HG02973 (cell line): ENCODE measurements at regions not wholly inside any gene's neighbourhood (a gene's known extent, or its start where the extent isn't known, plus 50 kb on each side); places are given as distances from the start of the nearest gene placed in this dataset.
"Not testable (repeated sequence)": the region's sequence is repeated elsewhere in the genome, so short reads cannot be mapped to it uniquely, and the experiment has no call there.

Source experiments
- ATAC-seq: cut with Tn5 transposase; IDR thresholded peaks from one replicate; pipeline ENCODE4 v1.9.1; 2021; ENCODE audit warnings: moderate library complexity; ENCODE audit not compliant: unreplicated experiment

DNA sequence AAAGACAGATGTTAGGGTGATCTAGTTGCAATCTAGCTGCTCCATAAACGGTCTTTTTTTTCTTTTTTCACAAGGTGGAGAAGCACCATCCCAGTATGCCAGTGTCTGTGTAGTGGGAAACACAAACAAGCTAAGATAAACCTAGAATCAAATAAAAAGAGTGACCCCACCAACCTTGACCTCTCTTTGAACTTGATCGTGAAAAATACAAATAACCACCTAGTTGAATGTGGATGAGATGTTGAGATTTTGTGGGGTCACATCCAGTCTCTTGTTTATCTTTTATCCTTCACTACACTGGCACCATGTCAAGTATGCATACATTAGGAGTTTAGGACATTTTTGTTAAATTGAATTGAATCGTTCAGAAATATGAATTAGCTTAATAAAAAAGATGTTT, 194.6 kb upstream of the EYA4 start:
- ATAC-seq: no peak

- no peak for ATAC-seq
These were observed 194.0 kb upstream of the EYA4 start for GRCh38 chr6:133047065-133047665.

DNA sequence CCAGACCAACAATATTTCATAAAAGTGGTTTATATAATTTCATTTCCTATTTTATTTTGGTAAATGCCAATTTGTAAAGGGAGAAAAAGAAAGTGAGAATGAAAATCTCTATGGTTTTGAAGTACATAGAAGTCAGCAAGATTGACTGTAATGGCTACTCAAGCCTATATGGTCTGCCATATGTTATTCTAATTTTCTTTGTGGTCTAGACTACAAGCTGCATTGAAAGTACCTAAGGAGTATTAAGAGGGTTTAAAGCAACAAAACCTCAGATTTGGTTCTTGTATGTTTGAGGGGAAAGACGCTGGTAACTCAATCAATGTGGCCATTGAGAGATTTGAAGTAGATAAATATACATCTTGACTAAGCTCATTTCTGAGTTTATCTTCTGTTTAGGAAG, 193.5 kb upstream of the EYA4 start:
- ATAC-seq: no peak

DNA sequence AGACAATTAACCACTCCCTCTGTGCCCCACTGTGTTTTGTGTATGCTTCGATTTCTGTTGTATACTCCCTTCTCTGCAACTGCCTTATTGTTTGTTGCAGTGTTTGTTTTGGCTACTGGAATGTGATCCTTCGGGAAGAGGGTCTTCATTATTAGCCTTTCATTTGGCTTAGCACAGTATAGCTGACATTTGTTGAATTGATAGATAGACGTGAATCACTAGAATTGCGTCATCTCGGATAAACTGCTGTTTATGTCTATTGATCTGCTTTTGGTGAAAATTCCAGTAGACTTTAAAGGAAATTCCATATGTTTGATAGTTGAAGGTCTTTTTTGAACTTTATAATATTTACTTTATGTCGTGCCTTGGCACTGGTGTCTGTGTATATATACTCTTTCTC, 189.9 kb upstream of the EYA4 start:
- ATAC-seq: no peak

GRCh38 chr6:133052465-133052864, 188.7 kb upstream of the EYA4 start:
- ATAC-seq: no peak

- no peak for ATAC-seq
These were observed 185.7 kb upstream of the EYA4 start for GRCh38 chr6:133055441-133055966.

- no peak for ATAC-seq
These were observed 183.8 kb upstream of the EYA4 start for GRCh38 chr6:133057352-133057751.

DNA sequence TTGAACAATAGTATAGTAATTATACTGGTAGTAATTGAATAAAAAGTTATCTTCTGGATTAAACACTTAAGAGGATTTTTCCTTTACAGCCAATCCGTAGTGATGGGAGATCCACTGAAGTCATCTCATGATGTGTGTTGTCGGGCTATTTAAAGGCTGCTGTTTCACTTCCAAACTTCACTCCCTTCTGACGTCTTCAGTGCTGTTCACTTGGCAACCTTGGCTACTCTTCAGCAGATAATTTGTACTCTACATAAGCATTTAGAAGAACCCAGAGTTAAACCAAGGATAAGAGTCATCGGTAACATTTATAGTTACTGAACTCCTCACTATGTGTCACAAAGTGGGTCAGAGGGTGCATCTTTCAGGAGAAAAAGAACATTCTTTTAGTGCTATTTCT, 179.1 kb upstream of the EYA4 start:
- no peak for ATAC-seq

GRCh38 chr6:133062696-133063306, 178.4 kb upstream of the EYA4 start:
- ATAC-seq: no peak

DNA sequence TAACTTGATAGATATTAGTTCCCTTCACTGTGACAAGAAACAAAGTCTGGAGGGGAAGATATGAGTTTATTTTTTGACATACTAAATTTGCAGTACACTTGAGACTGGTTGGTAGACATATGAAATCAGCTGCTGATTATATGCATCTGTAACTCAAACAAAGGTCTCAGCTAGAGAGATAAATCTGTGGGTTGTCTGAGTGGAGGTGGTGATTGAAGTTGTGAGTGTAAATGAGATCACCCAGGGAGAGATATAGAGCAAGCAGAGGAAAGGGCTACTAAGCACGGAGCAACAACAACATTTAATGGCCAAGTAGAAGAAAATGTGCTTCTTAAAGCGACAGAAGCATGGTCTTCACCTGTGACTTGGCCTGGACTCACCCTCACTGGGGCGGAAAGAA, 173.2 kb upstream of the EYA4 start:
- ATAC-seq: no peak

GRCh38 chr6:133070410-133071043, 170.6 kb upstream of the EYA4 start:
- ATAC-seq: no peak

DNA sequence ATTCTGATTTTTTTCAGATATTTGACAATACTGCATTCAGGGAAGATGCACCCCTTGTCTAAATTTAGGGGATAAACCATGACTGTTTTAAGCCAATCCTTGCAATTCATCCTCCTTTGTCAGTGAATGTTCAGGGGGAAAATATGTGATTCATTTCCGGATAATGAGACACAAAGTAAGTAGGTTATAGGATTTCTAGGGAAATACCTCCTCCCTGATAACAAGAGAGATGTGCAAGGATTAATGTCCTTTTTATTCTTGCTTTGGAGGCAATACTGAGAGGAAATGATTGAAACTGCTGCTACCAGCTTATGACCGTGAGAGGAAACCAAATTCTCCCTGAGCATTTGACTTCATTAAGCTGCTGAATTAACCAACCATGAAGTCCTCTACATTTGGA, 161.3 kb upstream of the EYA4 start:
- no peak for ATAC-seq

GRCh38 chr6:133083248-133083967, 157.7 kb upstream of the EYA4 start:
- ATAC-seq: no peak

- no peak for ATAC-seq
These were observed 155.7 kb upstream of the EYA4 start for GRCh38 chr6:133085471-133085870.

GRCh38 chr6:133085896-133086295, 155.3 kb upstream of the EYA4 start:
- no peak for ATAC-seq

GRCh38 chr6:133088931-133089695, 152.0 kb upstream of the EYA4 start:
- ATAC-seq: no peak

GRCh38 chr6:133092199-133092598, 149.0 kb upstream of the EYA4 start:
- no peak for ATAC-seq

DNA sequence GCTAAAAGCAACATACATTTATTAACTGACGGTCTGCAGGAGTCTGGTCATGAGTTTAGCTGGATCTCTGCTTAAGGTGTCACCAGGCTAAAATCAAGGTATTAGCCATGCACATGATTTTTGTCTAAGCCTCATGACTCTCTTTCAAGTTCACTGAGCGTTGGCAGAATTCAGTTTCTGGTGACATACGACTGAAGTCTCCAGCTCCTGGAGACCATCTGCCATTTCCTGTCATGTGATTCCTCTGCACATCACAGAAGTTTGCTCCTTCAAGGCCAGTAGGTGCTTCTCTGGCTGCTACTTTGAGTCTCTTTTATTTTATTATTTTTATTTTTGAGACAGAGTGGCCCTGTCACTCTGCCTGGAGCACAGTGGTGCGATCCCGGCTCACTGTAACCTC, 148.4 kb upstream of the EYA4 start:
- ATAC-seq: no peak

DNA sequence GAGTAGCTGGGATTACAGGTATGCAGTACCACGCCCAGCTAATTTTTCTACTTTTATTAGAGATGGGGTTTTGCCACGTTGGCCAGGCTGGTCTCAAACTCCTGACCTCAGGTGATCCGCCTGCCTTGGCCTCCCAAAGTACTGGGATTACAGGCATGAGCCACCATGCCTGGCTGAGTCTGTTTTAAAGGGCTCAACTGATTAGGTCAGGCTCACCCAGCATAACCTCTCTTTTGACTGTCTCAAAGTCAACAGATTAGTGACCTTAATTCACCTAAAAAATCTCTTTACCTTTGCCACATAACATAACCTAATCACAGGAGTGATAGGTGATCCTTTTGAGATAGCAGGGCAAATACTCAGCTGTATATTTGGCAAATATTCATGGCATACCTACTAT, 147.9 kb upstream of the EYA4 start:
- not testable (repeated sequence) for ATAC-seq

- ATAC-seq: no peak
These were observed 147.2 kb upstream of the EYA4 start for GRCh38 chr6:133093956-133094355.

GRCh38 chr6:133097208-133097607, 143.9 kb upstream of the EYA4 start:
- ATAC-seq: no peak
